Ishikawa (cell line): ENCODE measurements at regions not wholly inside any gene's neighbourhood (a gene's known extent, or its start where the extent isn't known, plus 50 kb on each side); places are given as distances from the start of the nearest gene placed in this dataset.

Experiments
- CEBPB ChIP-seq: IDR thresholded peaks from 2 replicates; pipeline ENCODE4 v1.6.1; 2012
- CREB1 ChIP-seq: IDR thresholded peaks from 2 replicates; pipeline ENCODE4 v1.6.1; 2012; ENCODE audit warnings: low read depth
- EGR1 ChIP-seq: IDR thresholded peaks from 2 replicates; pipeline ENCODE4 v1.6.1; 2012
- EP300 ChIP-seq: IDR thresholded peaks from 2 replicates; pipeline ENCODE4 v1.6.1; 2012; ENCODE audit warnings: borderline replicate concordance
- FOXM1 ChIP-seq: IDR thresholded peaks from 2 replicates; pipeline ENCODE4 v1.6.1; 2012; ENCODE audit warnings: low read depth, borderline replicate concordance
- NFIC ChIP-seq: IDR thresholded peaks from 2 replicates; pipeline ENCODE4 v1.6.1; 2012
- RAD21 ChIP-seq: IDR thresholded peaks from 2 replicates; pipeline ENCODE4 v1.6.1; 2012; ENCODE audit warnings: low read depth
- TAF1 ChIP-seq: IDR thresholded peaks from 2 replicates; pipeline ENCODE4 v1.6.1; 2012; ENCODE audit warnings: low read depth, mild to moderate bottlenecking
- TCF12 ChIP-seq: IDR thresholded peaks from 2 replicates; pipeline ENCODE4 v1.6.1; 2012; ENCODE audit warnings: low read depth
- TEAD4 ChIP-seq: IDR thresholded peaks from 2 replicates; pipeline ENCODE4 v1.6.1; 2012
- USF1 ChIP-seq: IDR thresholded peaks from 2 replicates; pipeline ENCODE4 v1.6.1; 2012
- YY1 ChIP-seq: IDR thresholded peaks from 2 replicates; pipeline ENCODE4 v1.6.1; 2012; ENCODE audit warnings: low read depth
- ZBTB7A ChIP-seq: IDR thresholded peaks from 2 replicates; pipeline ENCODE4 v1.6.1; 2012; ENCODE audit warnings: low read depth
- TF ChIP-seq, protein P1 (sequence below): IDR thresholded peaks from 2 replicates; pipeline ENCODE4 v1.6.1; 2012
- TF ChIP-seq, protein P2 (sequence below): IDR thresholded peaks from 2 replicates; pipeline ENCODE4 v1.6.1; 2012; ENCODE audit warnings: low read depth, mild to moderate bottlenecking

- TF ChIP-seq ZBTB7A (no peak), CEBPB (no peak), EP300 (no peak), USF1 (no peak), RAD21 (no peak), TAF1 (no peak), EGR1 (no peak), TCF12 (no peak), CREB1 (no peak), TEAD4 (no peak), NFIC (no peak), YY1 (no peak), FOXM1 (no peak)
- TF ChIP-seq, protein P1, sequence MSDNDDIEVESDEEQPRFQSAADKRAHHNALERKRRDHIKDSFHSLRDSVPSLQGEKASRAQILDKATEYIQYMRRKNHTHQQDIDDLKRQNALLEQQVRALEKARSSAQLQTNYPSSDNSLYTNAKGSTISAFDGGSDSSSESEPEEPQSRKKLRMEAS: no peak
- TF ChIP-seq, protein P2, sequence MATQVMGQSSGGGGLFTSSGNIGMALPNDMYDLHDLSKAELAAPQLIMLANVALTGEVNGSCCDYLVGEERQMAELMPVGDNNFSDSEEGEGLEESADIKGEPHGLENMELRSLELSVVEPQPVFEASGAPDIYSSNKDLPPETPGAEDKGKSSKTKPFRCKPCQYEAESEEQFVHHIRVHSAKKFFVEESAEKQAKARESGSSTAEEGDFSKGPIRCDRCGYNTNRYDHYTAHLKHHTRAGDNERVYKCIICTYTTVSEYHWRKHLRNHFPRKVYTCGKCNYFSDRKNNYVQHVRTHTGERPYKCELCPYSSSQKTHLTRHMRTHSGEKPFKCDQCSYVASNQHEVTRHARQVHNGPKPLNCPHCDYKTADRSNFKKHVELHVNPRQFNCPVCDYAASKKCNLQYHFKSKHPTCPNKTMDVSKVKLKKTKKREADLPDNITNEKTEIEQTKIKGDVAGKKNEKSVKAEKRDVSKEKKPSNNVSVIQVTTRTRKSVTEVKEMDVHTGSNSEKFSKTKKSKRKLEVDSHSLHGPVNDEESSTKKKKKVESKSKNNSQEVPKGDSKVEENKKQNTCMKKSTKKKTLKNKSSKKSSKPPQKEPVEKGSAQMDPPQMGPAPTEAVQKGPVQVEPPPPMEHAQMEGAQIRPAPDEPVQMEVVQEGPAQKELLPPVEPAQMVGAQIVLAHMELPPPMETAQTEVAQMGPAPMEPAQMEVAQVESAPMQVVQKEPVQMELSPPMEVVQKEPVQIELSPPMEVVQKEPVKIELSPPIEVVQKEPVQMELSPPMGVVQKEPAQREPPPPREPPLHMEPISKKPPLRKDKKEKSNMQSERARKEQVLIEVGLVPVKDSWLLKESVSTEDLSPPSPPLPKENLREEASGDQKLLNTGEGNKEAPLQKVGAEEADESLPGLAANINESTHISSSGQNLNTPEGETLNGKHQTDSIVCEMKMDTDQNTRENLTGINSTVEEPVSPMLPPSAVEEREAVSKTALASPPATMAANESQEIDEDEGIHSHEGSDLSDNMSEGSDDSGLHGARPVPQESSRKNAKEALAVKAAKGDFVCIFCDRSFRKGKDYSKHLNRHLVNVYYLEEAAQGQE: no peak
Observed at GRCh38 chr3:25170021-25170420, 258.0 kb upstream of the RARB start.

DNA sequence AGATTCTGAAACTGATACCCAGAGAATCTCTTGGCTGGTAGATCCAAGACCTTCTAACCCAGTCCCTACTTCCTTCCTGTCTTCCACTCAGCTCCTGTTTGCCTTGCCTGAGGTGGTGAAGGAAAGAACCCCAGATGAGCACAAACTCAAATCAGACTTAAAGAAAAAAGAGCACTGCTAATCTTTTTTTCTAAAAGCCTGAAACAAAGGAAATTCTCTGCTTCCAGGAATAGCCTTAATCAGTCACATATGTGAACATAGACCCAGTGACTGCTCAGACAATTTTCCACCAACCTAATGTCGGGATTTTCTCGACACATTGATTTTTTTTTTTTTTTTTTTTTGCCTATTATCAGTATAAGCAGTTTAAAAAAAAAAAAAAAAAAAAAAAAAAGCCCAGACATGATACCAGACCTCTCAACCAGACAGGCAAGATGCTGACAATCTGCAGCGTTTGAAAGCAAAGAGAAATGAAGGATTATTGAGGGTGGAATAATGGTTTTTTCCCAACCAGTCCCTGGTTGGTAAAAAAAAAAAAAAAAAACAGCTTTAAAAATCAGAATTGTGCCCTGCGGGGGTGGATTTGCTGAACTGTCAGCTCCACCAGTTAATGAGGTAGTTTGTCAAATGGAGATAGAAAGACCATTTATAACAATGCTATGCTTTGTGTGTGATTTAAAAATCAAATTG is 256.8 kb upstream of the RARB start:
- TF ChIP-seq EGR1 (no peak), YY1 (no peak), RAD21 (no peak), TEAD4 (no peak), USF1 (no peak), TAF1 (no peak), TCF12 (no peak), NFIC (no peak), CEBPB (no peak), EP300 (no peak)
- TF ChIP-seq, protein P2: no peak
- TF ChIP-seq, protein P1: no peak

GRCh38 chr3:25171897-25172296 is 256.2 kb upstream of the RARB start:
- TF ChIP-seq, protein P1: no peak
- no peak for TF ChIP-seq NFIC
- TF ChIP-seq USF1: no peak

GRCh38 chr3:25173606-25174005 is 254.5 kb upstream of the RARB start:
- no peak for TF ChIP-seq TCF12
- TF ChIP-seq CEBPB: no peak
- no peak for TF ChIP-seq TAF1
- TF ChIP-seq EGR1: no peak
- TF ChIP-seq FOXM1: no peak
- TF ChIP-seq EP300: no peak
- no peak for TF ChIP-seq NFIC
- no peak for TF ChIP-seq TEAD4
- no peak for TF ChIP-seq RAD21
- TF ChIP-seq, protein P2: no peak
- TF ChIP-seq, protein P1: no peak
- no peak for TF ChIP-seq CREB1
- no peak for TF ChIP-seq YY1
- TF ChIP-seq ZBTB7A: no peak
- no peak for TF ChIP-seq USF1
